RWPE1 (cell line): ENCODE measurements at regions not wholly inside any gene's neighbourhood (a gene's known extent, or its start where the extent isn't known, plus 50 kb on each side); places are given as distances from the start of the nearest gene placed in this dataset.

Experiments
- CTCF ChIA-PET: fragments of 350-600 bp; sonication (Branson Sonifier 250); formaldehyde crosslinking; extraction: SDS; loops from one replicate; lab custom pipeline; 2021; lab: Yijun Ruan, JAX
- POLR2A ChIA-PET: fragments of 400-600 bp; formaldehyde crosslinking; extraction: SDS; loops from one replicate; lab custom pipeline; 2020; ENCODE audit warnings: antibody characterized with exemption; ENCODE audit not compliant: low non-redundant PET; lab: Yijun Ruan, JAX
- DNase-seq: peaks from one replicate; pipeline ENCODE4 v3.0.0; 2012; ENCODE audit warnings: low spot score
- H3K27ac ChIP-seq: fragments of 450-650 bp; 2 replicates; pipeline ENCODE4 v1.5.1; 2017
- TF ChIP-seq, protein P1 (sequence below): fragments of 450-650 bp; conservative IDR thresholded peaks from 2 replicates; pipeline ENCODE4 v1.5.1; 2017; ENCODE audit warnings: low read depth, mild to moderate bottlenecking

DNA sequence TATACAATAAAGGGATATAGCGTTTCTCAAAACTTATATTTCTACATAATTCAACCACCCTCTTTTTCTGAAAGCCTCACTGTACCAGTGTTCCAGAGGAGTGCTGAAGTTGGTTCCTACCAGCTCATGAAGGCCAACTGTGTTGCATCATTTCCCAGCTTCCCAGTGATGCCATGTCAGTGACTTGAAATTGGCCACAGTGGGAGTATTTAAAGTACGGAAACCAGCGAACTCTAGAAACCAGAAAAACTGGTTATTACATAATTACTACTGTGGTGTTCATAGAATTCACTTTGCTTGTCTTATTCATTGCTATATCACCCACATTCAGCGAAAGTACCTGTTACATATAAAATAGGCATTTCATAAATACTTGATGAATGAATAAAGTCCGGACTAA, 135.4 kb downstream of the GC start:
- POLR2A ChIA-PET = no interaction called here
- peak; percentile 26 for DNase-seq
- TF ChIP-seq, protein P1, sequence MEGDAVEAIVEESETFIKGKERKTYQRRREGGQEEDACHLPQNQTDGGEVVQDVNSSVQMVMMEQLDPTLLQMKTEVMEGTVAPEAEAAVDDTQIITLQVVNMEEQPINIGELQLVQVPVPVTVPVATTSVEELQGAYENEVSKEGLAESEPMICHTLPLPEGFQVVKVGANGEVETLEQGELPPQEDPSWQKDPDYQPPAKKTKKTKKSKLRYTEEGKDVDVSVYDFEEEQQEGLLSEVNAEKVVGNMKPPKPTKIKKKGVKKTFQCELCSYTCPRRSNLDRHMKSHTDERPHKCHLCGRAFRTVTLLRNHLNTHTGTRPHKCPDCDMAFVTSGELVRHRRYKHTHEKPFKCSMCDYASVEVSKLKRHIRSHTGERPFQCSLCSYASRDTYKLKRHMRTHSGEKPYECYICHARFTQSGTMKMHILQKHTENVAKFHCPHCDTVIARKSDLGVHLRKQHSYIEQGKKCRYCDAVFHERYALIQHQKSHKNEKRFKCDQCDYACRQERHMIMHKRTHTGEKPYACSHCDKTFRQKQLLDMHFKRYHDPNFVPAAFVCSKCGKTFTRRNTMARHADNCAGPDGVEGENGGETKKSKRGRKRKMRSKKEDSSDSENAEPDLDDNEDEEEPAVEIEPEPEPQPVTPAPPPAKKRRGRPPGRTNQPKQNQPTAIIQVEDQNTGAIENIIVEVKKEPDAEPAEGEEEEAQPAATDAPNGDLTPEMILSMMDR = no peak
- CTCF ChIA-PET = no interaction called here
- H3K27ac ChIP-seq = no peak overlapping the region

DNA sequence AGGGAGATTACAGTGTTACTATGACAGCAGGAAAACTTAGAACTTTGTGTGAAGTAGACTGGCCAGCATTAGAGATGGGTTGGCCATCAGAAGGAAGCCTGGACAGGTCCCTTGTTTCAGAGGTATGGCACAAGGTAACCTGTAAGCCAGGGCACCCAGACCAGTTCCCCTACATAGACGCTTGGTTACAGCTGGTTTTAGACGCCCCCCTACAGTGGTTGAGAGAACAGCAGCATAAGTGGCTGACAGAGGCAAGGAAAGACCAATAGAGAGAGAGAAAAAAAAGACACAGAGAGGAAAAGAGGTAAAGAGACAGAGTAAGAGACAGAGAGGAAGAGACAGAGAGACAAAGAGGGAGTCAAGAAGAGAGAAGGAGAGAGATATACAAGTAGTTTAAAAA, 144.5 kb downstream of the GC start:
- TF ChIP-seq, protein P1 = no peak
- no peak overlapping the region for H3K27ac ChIP-seq
- CTCF ChIA-PET = interaction anchor here (0.6 kb wide), 1 partner anchor 227 kb away, joined by 3 read pairs; no protein-coding TSS in a partner anchor
- POLR2A ChIA-PET = no interaction called here
- DNase-seq = no peak

DNA sequence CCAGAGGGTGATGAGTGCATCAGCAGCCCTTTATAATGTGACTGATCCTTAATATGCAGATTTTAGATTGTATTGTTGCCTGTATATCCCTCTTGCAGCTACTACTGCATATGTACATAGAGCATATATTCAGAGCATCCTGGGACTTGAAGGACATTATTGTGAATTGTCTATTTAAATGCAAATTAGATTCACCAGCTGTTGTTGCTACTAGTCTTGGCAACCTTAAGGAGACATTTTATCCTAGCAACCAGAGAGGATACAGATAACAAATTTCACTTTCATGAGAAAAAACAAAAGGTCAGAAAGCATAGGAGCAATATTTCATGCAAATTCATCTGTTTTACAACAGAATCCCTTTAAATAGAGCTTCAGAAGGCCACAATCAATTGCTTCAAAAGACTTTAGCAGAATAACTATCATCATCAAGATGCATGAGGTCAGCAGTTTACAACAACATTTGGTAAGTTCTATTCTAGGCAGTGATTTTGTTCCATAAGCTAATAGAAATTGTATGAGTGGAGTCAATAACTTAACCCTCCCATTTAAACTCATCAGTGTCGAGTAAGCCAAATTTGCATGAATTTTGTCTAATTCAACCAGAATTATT, 148.6 kb downstream of the GC start:
- ChIA-PET CTCF (no interaction called here), POLR2A (no interaction called here)
- no peak overlapping the region for H3K27ac ChIP-seq
- no peak for DNase-seq
- TF ChIP-seq, protein P1 = no peak

DNA sequence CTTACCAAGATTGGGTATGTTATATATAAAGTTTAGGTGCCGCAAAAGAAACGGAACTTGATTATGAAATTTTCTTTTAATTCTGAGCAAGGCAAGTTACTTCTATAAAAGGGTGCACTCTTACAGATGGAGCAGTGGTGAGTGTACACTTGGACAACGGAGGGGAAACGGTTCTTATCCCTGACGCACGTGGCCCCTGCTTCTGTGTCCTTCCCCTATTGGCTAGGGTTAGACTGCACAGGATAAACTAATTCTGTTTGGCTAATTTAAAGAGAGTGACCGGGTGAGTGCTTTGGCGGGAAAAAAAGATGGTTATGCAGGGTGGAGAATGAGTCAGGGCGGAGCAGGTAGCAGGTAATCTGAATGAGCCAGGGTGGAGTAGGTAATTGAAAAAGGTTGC, 149.5 kb downstream of the GC start:
- DNase-seq = no peak
- CTCF ChIA-PET = no interaction called here

DNA sequence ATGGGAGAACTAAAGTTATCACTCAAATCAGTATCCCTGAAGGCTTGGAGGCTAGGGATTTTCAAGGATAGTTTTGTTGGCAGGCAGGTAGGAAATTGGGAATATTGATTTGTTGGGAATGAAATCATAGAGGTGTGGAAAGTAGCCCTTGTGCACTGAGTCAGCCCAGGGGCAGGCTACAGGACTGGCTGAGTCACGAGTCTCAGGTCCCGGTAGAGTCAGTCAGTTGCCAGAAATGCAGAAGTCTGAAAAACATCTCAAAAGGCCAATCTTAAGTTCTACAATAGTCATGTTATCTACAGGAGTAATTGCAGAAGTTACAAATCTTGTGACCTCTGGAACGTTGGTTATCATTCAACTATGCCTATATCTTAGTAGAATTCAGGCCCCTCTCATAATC, 153.1 kb downstream of the GC start:
- no peak for DNase-seq
- ChIA-PET CTCF (no interaction called here), POLR2A (no interaction called here)
- TF ChIP-seq, protein P1 = no peak
- H3K27ac ChIP-seq = no peak overlapping the region

More for the DNA sequence above, 149.5 kb downstream of the GC start:
- POLR2A ChIA-PET = no interaction called here
- H3K27ac ChIP-seq = no peak overlapping the region
- TF ChIP-seq, protein P1 = no peak

DNA sequence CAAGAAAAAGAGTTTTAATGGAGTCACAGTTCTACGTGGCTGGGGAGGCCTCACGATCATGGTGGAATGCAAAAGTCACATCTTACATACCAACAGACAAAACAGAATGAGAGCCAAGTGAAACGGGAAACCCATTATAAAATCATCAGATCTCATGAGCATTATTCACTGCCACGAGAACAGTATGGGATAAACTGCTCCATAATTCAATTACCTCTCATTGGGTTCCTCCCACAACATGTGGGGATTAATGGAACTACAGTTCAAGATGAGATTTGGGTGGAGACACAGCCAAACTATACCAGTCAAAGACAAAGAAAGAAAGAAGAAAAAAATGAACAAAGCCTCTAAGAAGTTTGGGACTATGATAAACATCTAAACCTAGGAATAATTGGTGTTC, 158.9 kb downstream of the GC start:
- no peak overlapping the region for H3K27ac ChIP-seq
- no peak for DNase-seq
- ChIA-PET POLR2A (no interaction called here), CTCF (no interaction called here)
- TF ChIP-seq, protein P1 = no peak
